ENCODE measurements at regions not wholly inside any gene's neighbourhood (a gene's known extent, or its start where the extent isn't known, plus 50 kb on each side); places are given as distances from the start of the nearest gene placed in this dataset.

- intact Hi-C loops (cut with DNase I), result no loop called here
- H3K27ac ChIP-seq, result no peak overlapping the region
- H3K9me3 ChIP-seq, result peaks cover 12% of the 10 kb centered on the region
- H3K4me3 ChIP-seq, result no peak overlapping the region
- no peaks in the 10 kb centered on the region for H3K4me1 ChIP-seq
- no peak for DNase-seq
- no peak for ATAC-seq
- no peaks in the 10 kb centered on the region for H3K36me3 ChIP-seq (ENCODE audit: insufficient read depth in 1 of 2, low read depth in 1 of 2)
- no peaks in the 10 kb centered on the region for H3K27me3 ChIP-seq (ENCODE audit: insufficient read depth in 3 of 3, low read length in 2 of 3)
- WGBS, 3 donors, result 45 to 82% (median 45%) methylated on average over 1 of the region's 1 CpG
- no peak for TF ChIP-seq CTCF (IDR thresholded peaks at IDR 0.05)
Observed at GRCh38 chr15:26374806-26375205, 398.1 kb downstream of the GABRB3 start.

- H3K36me3 ChIP-seq (ENCODE audit: insufficient read depth in 1 of 2, low read depth in 1 of 2), result no peaks in the 10 kb centered on the region
- DNase-seq (no peak), ATAC-seq (no peak)
- intact Hi-C loops (cut with DNase I), result no loop called here
- H3K4me3 ChIP-seq, result no peak overlapping the region
- TF ChIP-seq CTCF (IDR thresholded peaks at IDR 0.05), result no peak
- no peak overlapping the region for H3K27ac ChIP-seq
- no peaks in the 10 kb centered on the region for H3K27me3 ChIP-seq (ENCODE audit: insufficient read depth in 3 of 3, low read length in 2 of 3)
- 35 to 50% (median 38%) methylated on average over 6 of the region's 6 CpGs for WGBS, 3 donors
- no peaks in the 10 kb centered on the region for H3K4me1 ChIP-seq
- peaks cover 12% of the 10 kb centered on the region for H3K9me3 ChIP-seq
Observed at GRCh38 chr15:26372706-26373105, 400.2 kb downstream of the GABRB3 start.

GRCh38 chr15:26365077-26365476 lies 407.8 kb downstream of the GABRB3 start:
- Histone ChIP-seq H3K27me3 (ENCODE audit: insufficient read depth in 3 of 3, low read length in 2 of 3) (no peaks in the 10 kb centered on the region), H3K4me1 (no peaks in the 10 kb centered on the region), H3K27ac (no peak overlapping the region), H3K36me3 (ENCODE audit: insufficient read depth in 1 of 2, low read depth in 1 of 2) (no peaks in the 10 kb centered on the region), H3K9me3 (no peaks in the 10 kb centered on the region), H3K4me3 (no peak overlapping the region)
- intact Hi-C loops (cut with DNase I), result no loop called here
- TF ChIP-seq CTCF (IDR thresholded peaks at IDR 0.05), result no peak
- 73 to 82% (median 82%) methylated on average over 4 of the region's 4 CpGs for WGBS, 3 donors
- DNase-seq, result no peak
- no peak for ATAC-seq

- no peak for DNase-seq
- Histone ChIP-seq H3K36me3 (ENCODE audit: insufficient read depth in 1 of 2, low read depth in 1 of 2) (no peaks in the 10 kb centered on the region), H3K27ac (no peak overlapping the region), H3K27me3 (ENCODE audit: insufficient read depth in 3 of 3, low read length in 2 of 3) (no peaks in the 10 kb centered on the region), H3K9me3 (no peaks in the 10 kb centered on the region), H3K4me3 (no peak overlapping the region), H3K4me1 (no peaks in the 10 kb centered on the region)
- WGBS, 3 donors, result 53 to 64% (median 60%) methylated on average over 4 of the region's 4 CpGs
- TF ChIP-seq CTCF (IDR thresholded peaks at IDR 0.05), result no peak
- intact Hi-C loops (cut with DNase I), result no loop called here
- ATAC-seq, result no peak
Observed at GRCh38 chr15:26359855-26360254, 413.0 kb downstream of the GABRB3 start.

- no peak for DNase-seq
- TF ChIP-seq CTCF (IDR thresholded peaks at IDR 0.05), result no peak
- Histone ChIP-seq H3K27me3 (ENCODE audit: insufficient read depth in 3 of 3, low read length in 2 of 3) (no peaks in the 10 kb centered on the region), H3K4me1 (no peaks in the 10 kb centered on the region), H3K36me3 (ENCODE audit: insufficient read depth in 1 of 2, low read depth in 1 of 2) (no peaks in the 10 kb centered on the region), H3K9me3 (no peaks in the 10 kb centered on the region), H3K4me3 (no peak overlapping the region), H3K27ac (no peak overlapping the region)
- intact Hi-C loops (cut with DNase I), result no loop called here
- ATAC-seq, result no peak
- 53 to 64% (median 56%) methylated on average over 3 of the region's 3 CpGs for WGBS, 3 donors
Observed at GRCh38 chr15:26358708-26359107, 414.2 kb downstream of the GABRB3 start.

Measured in psoas muscle (tissue), 7 donors.